HepG2 (cell line): ENCODE measurements at regions not wholly inside any gene's neighbourhood (a gene's known extent, or its start where the extent isn't known, plus 50 kb on each side); places are given as distances from the start of the nearest gene placed in this dataset.

Source experiments
- ATAC-seq: fragments of 200-7000 bp; cut with Tn5 transposase; 3 replicates; pipeline ENCODE4 v1.9.1; 2020; ENCODE audit warnings: mild to moderate bottlenecking, moderate library complexity
- BruUV-seq: library from RNA; stranded (reverse); fragments of 400-500 nt; replicated peaks from 2 replicates; lab custom pipeline; 2021; lab: Mats Ljungman, UMichigan
- CTCF ChIA-PET: fragments of 300-600 bp; formaldehyde crosslinking; extraction: SDS; loops from one replicate; lab custom pipeline; 2021; ENCODE audit warnings: low total read pairs, inconsistent platforms, low intra/inter-chr PET ratio; lab: Yijun Ruan, JAX
- POLR2A ChIA-PET: fragments of 350-600 bp; sonication (Branson Sonifier 250); formaldehyde crosslinking; loops from one replicate; lab custom pipeline; 2020; ENCODE audit warnings: antibody characterized with exemption, inconsistent platforms; lab: Yijun Ruan, JAX
- DNase-seq: peaks from one replicate; pipeline ENCODE4 v3.0.0-alpha.2; 2015; ENCODE audit warnings: low spot score
- FAIRE-seq: peaks from 3 replicates; lab custom pipeline; 2011; peaks lifted over from hg19 to GRCh38; lab: Jason Lieb, UNC
- H2AFZ ChIP-seq: one replicate; pipeline ENCODE4 v1.6.1; 2011; ENCODE audit warnings: low read length, inconsistent platforms
- H3K27ac ChIP-seq: fragments of 300-600 bp; 3 replicates; pipeline ENCODE4 v1.8.0; 2011; ENCODE audit warnings: mixed run types, mild to moderate bottlenecking, mixed read lengths, low read length, inconsistent platforms; ENCODE audit not compliant: insufficient read depth; ENCODE audit errors: extremely low read length
- H3K27me3 ChIP-seq, 2 experiments: fragments of 200-600 bp in 1 of 2; 2 replicates in 1 of 2; 3 replicates in 1 of 2; pipeline versions ENCODE4 v1.6.0 to v1.8.0; 2011; ENCODE audit warnings: low read length in 2 of 2, mild to moderate bottlenecking in 2 of 2, moderate library complexity in 2 of 2, inconsistent platforms in 1 of 2; ENCODE audit not compliant: insufficient read depth in 2 of 2, control insufficient read depth in 1 of 2
- H3K36me3 ChIP-seq, 2 experiments: fragments of 200-600 bp in 1 of 2; replicated peaks in 1 of 2; 2 replicates in 1 of 2; 3 replicates in 1 of 2; pipeline versions ENCODE4 v1.5.1 to v1.8.0; 2011; ENCODE audit warnings: low read length in 2 of 2, inconsistent platforms in 1 of 2; ENCODE audit not compliant: insufficient read depth in 2 of 2, control insufficient read depth in 1 of 2
- H3K4me1 ChIP-seq: 2 replicates; pipeline ENCODE4 v1.5.1; 2012; ENCODE audit warnings: low read length, inconsistent platforms; ENCODE audit not compliant: insufficient read depth
- H3K4me2 ChIP-seq: 2 replicates; pipeline ENCODE4 v1.6.0; 2011; ENCODE audit warnings: low read depth, low read length, inconsistent platforms
- H3K4me3 ChIP-seq, 3 experiments: fragments of 200-600 bp in 1 of 3; sonication (generic), shearing (Covaris generic) in 1 of 3; replicated peaks in 1 of 3; 2 replicates each; pipeline ENCODE4 v1.5.1; 2011 to 2016; ENCODE audit warnings: low read length in 3 of 3, inconsistent platforms in 2 of 3, low read depth in 2 of 3, mild to moderate bottlenecking in 2 of 3, control low read depth in 1 of 3, mixed read lengths in 1 of 3; ENCODE audit not compliant: insufficient read depth in 1 of 3
- H3K79me2 ChIP-seq: one replicate; pipeline ENCODE4 v1.6.1; 2011; ENCODE audit warnings: low read length, inconsistent platforms; ENCODE audit not compliant: insufficient read depth
- H3K9ac ChIP-seq: 2 replicates; pipeline ENCODE4 v1.6.0; 2011; ENCODE audit warnings: mild to moderate bottlenecking, low read depth, low read length, inconsistent platforms; ENCODE audit not compliant: insufficient read depth
- H3K9me3 ChIP-seq: 2 replicates; pipeline ENCODE4 v1.5.1; 2012; ENCODE audit warnings: mild to moderate bottlenecking, low read length
- H4K20me1 ChIP-seq: 2 replicates; pipeline ENCODE4 v1.6.0; 2011; ENCODE audit warnings: inconsistent platforms, mild to moderate bottlenecking, low read length, moderate library complexity; ENCODE audit not compliant: insufficient read depth
- IKZF4 ChIP-seq: sonication (generic); formaldehyde crosslinking; IDR thresholded peaks from 2 replicates; pipeline ENCODE4 v1.5.1; 2020; ENCODE audit warnings: borderline replicate concordance, mild to moderate bottlenecking, low read depth, missing genetic modification reagents; ENCODE audit errors: not compliant biosample characterization
- NBN ChIP-seq: fragments of 450-650 bp; conservative IDR thresholded peaks from 2 replicates; pipeline ENCODE4 v1.6.1; 2017
- NR2F6 ChIP-seq, 2 experiments: IDR thresholded peaks; 2 replicates each; pipeline ENCODE4 v1.6.1; 2016; ENCODE audit warnings: antibody characterized with exemption in 1 of 2, mild to moderate bottlenecking in 1 of 2
- ZNF605 ChIP-seq: sonication (generic); formaldehyde crosslinking; IDR thresholded peaks from 2 replicates; pipeline ENCODE4 v1.8.0; 2022; ENCODE audit warnings: mild to moderate bottlenecking, missing genetic modification reagents
- WGBS: methylation state at CpG from one replicate; pipeline ENCODE4 v1.1.6; 2017; ENCODE audit warnings: low lambda C conversion rate; 5-methylcytosine and 5-hydroxymethylcytosine counted together
- in situ Hi-C: cut with HindIII; loops from 2 replicates; pipeline ENCODE4 v1.10.0; 2017; ENCODE audit warnings: low pct_unique_long_range_greater_than_20kb; ENCODE audit not compliant: extremely low pct_ligation_motif_present
- intact Hi-C: fragments of 100-400 bp; cut with micrococcal nuclease; formaldehyde crosslinking; loops from one replicate; pipeline ENCODE4 v1.10.0; 2022; ENCODE audit not compliant: unreplicated experiment
- TF ChIP-seq, protein P1 (sequence below): fragments of 450-650 bp; IDR thresholded peaks from 2 replicates; pipeline ENCODE4 v1.6.1; 2016
- TF ChIP-seq, protein P2 (sequence below): sonication (generic); formaldehyde crosslinking; conservative IDR thresholded peaks from 2 replicates; pipeline ENCODE4 v1.4.0; 2020; ENCODE audit warnings: missing genetic modification reagents
- TF ChIP-seq, protein P3 (sequence below): sonication (generic); formaldehyde crosslinking; IDR thresholded peaks from 2 replicates; pipeline ENCODE4 v1.4.0; 2020; ENCODE audit warnings: mild to moderate bottlenecking, low read depth, missing genetic modification reagents
- TF ChIP-seq, protein P4 (sequence below): sonication (generic); formaldehyde crosslinking; IDR thresholded peaks from 2 replicates; pipeline ENCODE4 v1.4.0; 2020; ENCODE audit warnings: mild to moderate bottlenecking, missing genetic modification reagents

DNA sequence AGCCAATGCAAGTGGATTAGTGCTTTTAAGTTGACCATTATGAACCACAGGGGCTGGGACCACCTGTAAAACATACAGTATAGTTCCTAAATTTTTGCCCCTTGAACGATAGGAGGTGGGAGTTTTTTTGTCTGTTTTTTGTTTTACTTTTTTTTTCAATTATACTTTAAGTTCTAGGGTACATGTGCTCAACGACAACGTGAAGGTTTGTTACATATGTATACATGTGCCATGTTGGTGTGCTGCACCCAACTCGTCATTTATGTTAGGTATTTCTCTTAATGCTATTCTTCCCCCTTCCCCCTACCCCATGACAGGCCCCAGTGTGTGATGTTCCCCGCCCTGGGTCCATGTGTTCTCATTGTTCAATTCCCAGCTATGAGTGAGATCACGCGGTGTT lies 1797.9 kb upstream of the PIK3C3 start:
- H3K9me3 ChIP-seq: no peaks in the 10 kb centered on the region
- no peak for TF ChIP-seq ZNF605 (CRISPR knock-in tag)
- TF ChIP-seq, protein P1, sequence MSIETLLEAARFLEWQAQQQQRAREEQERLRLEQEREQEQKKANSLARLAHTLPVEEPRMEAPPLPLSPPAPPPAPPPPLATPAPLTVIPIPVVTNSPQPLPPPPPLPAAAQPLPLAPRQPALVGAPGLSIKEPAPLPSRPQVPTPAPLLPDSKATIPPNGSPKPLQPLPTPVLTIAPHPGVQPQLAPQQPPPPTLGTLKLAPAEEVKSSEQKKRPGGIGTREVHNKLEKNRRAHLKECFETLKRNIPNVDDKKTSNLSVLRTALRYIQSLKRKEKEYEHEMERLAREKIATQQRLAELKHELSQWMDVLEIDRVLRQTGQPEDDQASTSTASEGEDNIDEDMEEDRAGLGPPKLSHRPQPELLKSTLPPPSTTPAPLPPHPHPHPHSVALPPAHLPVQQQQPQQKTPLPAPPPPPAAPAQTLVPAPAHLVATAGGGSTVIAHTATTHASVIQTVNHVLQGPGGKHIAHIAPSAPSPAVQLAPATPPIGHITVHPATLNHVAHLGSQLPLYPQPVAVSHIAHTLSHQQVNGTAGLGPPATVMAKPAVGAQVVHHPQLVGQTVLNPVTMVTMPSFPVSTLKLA: peak; percentile 91
- TF ChIP-seq, protein P2, sequence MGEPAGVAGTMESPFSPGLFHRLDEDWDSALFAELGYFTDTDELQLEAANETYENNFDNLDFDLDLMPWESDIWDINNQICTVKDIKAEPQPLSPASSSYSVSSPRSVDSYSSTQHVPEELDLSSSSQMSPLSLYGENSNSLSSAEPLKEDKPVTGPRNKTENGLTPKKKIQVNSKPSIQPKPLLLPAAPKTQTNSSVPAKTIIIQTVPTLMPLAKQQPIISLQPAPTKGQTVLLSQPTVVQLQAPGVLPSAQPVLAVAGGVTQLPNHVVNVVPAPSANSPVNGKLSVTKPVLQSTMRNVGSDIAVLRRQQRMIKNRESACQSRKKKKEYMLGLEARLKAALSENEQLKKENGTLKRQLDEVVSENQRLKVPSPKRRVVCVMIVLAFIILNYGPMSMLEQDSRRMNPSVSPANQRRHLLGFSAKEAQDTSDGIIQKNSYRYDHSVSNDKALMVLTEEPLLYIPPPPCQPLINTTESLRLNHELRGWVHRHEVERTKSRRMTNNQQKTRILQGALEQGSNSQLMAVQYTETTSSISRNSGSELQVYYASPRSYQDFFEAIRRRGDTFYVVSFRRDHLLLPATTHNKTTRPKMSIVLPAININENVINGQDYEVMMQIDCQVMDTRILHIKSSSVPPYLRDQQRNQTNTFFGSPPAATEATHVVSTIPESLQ (CRISPR knock-in tag): no peak
- no peak for FAIRE-seq
- no peak overlapping the region for H3K4me2 ChIP-seq
- no peak overlapping the region for H3K27ac ChIP-seq
- POLR2A ChIA-PET: no interaction called here
- BruUV-seq: no TSS peak
- no peak overlapping the region for H3K9ac ChIP-seq
- H3K4me3 ChIP-seq: no peak overlapping the region
- no peaks in the 10 kb centered on the region for H3K27me3 ChIP-seq
- no peak overlapping the region for H2AFZ ChIP-seq
- no peaks in the 10 kb centered on the region for H3K36me3 ChIP-seq
- H4K20me1 ChIP-seq: no peaks in the 10 kb centered on the region
- in situ Hi-C loops (no loop called here), intact Hi-C loops (no loop called here)
- no peak for DNase-seq
- CTCF ChIA-PET: no interaction called here
- no peaks in the 10 kb centered on the region for H3K4me1 ChIP-seq
- no peaks in the 10 kb centered on the region for H3K79me2 ChIP-seq
- no peak for ATAC-seq
- 50% methylated on average over 7 of the region's 7 CpGs for WGBS

DNA sequence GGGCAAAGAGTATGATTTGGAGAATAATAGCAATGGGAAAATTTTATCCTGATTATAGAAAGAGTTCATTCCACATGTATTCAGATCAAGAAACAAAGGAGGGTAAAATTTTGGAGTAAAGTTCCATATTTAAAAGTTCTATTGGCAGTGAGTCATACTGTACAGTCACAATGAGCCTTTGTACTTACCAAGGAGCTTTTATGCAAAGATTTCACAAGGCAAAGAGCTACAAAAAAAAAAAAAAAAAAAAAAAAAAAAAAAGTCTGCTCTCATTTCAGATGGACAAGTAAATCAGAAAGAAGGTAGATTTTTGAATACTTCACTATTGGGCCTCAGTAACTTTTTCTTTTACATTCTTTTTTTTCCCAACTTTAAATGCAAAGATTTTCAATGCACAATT lies 1802.2 kb upstream of the PIK3C3 start:
- Histone ChIP-seq H3K79me2 (no peaks in the 10 kb centered on the region), H3K4me3 (no peak overlapping the region), H2AFZ (no peak overlapping the region), H4K20me1 (no peaks in the 10 kb centered on the region), H3K27ac (no peak overlapping the region), H3K9me3 (no peaks in the 10 kb centered on the region), H3K36me3 (no peaks in the 10 kb centered on the region), H3K9ac (no peak overlapping the region), H3K4me2 (no peak overlapping the region), H3K4me1 (no peaks in the 10 kb centered on the region), H3K27me3 (no peaks in the 10 kb centered on the region)
- FAIRE-seq (no peak), DNase-seq (peak; percentile 6), ATAC-seq (no peak)
- intact Hi-C loops: no loop called here
- ChIA-PET CTCF (no interaction called here), POLR2A (no interaction called here)
- in situ Hi-C loops: no loop called here
- BruUV-seq: no TSS peak
- no peak for TF ChIP-seq NBN
- TF ChIP-seq, protein P3, sequence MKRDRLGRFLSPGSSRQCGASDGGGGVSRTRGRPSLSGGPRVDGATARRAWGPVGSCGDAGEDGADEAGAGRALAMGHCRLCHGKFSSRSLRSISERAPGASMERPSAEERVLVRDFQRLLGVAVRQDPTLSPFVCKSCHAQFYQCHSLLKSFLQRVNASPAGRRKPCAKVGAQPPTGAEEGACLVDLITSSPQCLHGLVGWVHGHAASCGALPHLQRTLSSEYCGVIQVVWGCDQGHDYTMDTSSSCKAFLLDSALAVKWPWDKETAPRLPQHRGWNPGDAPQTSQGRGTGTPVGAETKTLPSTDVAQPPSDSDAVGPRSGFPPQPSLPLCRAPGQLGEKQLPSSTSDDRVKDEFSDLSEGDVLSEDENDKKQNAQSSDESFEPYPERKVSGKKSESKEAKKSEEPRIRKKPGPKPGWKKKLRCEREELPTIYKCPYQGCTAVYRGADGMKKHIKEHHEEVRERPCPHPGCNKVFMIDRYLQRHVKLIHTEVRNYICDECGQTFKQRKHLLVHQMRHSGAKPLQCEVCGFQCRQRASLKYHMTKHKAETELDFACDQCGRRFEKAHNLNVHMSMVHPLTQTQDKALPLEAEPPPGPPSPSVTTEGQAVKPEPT (CRISPR knock-in tag): no peak
- no peak for TF ChIP-seq NR2F6 (IDR thresholded peaks at IDR 0.05)
- TF ChIP-seq NR2F6 (CRISPR knock-in tag; IDR thresholded peaks at IDR 0.05): no peak
- TF ChIP-seq, protein P4, sequence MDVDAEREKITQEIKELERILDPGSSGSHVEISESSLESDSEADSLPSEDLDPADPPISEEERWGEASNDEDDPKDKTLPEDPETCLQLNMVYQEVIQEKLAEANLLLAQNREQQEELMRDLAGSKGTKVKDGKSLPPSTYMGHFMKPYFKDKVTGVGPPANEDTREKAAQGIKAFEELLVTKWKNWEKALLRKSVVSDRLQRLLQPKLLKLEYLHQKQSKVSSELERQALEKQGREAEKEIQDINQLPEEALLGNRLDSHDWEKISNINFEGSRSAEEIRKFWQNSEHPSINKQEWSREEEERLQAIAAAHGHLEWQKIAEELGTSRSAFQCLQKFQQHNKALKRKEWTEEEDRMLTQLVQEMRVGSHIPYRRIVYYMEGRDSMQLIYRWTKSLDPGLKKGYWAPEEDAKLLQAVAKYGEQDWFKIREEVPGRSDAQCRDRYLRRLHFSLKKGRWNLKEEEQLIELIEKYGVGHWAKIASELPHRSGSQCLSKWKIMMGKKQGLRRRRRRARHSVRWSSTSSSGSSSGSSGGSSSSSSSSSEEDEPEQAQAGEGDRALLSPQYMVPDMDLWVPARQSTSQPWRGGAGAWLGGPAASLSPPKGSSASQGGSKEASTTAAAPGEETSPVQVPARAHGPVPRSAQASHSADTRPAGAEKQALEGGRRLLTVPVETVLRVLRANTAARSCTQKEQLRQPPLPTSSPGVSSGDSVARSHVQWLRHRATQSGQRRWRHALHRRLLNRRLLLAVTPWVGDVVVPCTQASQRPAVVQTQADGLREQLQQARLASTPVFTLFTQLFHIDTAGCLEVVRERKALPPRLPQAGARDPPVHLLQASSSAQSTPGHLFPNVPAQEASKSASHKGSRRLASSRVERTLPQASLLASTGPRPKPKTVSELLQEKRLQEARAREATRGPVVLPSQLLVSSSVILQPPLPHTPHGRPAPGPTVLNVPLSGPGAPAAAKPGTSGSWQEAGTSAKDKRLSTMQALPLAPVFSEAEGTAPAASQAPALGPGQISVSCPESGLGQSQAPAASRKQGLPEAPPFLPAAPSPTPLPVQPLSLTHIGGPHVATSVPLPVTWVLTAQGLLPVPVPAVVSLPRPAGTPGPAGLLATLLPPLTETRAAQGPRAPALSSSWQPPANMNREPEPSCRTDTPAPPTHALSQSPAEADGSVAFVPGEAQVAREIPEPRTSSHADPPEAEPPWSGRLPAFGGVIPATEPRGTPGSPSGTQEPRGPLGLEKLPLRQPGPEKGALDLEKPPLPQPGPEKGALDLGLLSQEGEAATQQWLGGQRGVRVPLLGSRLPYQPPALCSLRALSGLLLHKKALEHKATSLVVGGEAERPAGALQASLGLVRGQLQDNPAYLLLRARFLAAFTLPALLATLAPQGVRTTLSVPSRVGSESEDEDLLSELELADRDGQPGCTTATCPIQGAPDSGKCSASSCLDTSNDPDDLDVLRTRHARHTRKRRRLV (CRISPR knock-in tag): no peak
- TF ChIP-seq IKZF4 (CRISPR knock-in tag): no peak
